Omental fat pad (tissue), 3 donors: ENCODE measurements at regions not wholly inside any gene's neighbourhood (a gene's known extent, or its start where the extent isn't known, plus 50 kb on each side); places are given as distances from the start of the nearest gene placed in this dataset.

ENCODE experiments used
- ATAC-seq: fragments of 150-250 bp; one replicate; pipeline ENCODE4 v1.9.1; 2016; ENCODE audit warnings: mild to moderate bottlenecking, moderate library complexity; ENCODE audit not compliant: low FRiP score
- DNase-seq: peaks from one replicate; pipeline ENCODE4 v3.0.0-alpha.2; 2019; ENCODE audit warnings: low spot score
- CTCF ChIP-seq, 3 donors: fragments of 450-650 bp; IDR thresholded peaks; one replicate each; pipeline ENCODE4 v1.5.1; 2016 to 2017; ENCODE audit warnings: antibody characterized with exemption in 3 of 3, mild to moderate bottlenecking in 3 of 3, moderate library complexity in 2 of 3

GRCh38 chr2:39513641-39514094 is 76.6 kb upstream of the MAP4K3 start:
- ATAC-seq (peak; percentile 80), DNase-seq (peak; percentile 54)
- TF ChIP-seq CTCF (IDR thresholded peaks at IDR 0.05) = no peak

GRCh38 chr2:39514825-39515224 is 77.7 kb upstream of the MAP4K3 start:
- TF ChIP-seq CTCF (IDR thresholded peaks at IDR 0.05) = no peak
- DNase-seq (no peak), ATAC-seq (no peak)

- DNase-seq (no peak), ATAC-seq (no peak)
- no peak for TF ChIP-seq CTCF (IDR thresholded peaks at IDR 0.05)
Measured at GRCh38 chr2:39515273-39515896, 78.3 kb upstream of the MAP4K3 start.

- no peak for TF ChIP-seq CTCF (IDR thresholded peaks at IDR 0.05)
- ATAC-seq (no peak), DNase-seq (no peak)
Measured at GRCh38 chr2:39515897-39516346, 78.8 kb upstream of the MAP4K3 start.

- no peak for DNase-seq
- TF ChIP-seq CTCF (IDR thresholded peaks at IDR 0.05) = no peak
- ATAC-seq = no peak
Measured at GRCh38 chr2:39516347-39517101, 79.4 kb upstream of the MAP4K3 start.

- DNase-seq (no peak), ATAC-seq (peak; percentile 48)
- TF ChIP-seq CTCF (IDR thresholded peaks at IDR 0.05) = no peak
Measured at GRCh38 chr2:39517102-39517436, 80.0 kb upstream of the MAP4K3 start.

- no peak for DNase-seq
- TF ChIP-seq CTCF (IDR thresholded peaks at IDR 0.05) = no peak
- ATAC-seq = no peak
Measured at GRCh38 chr2:39517622-39518021, 80.5 kb upstream of the MAP4K3 start.
